Dermis blood vessel endothelial cell (primary cell): ENCODE measurements at regions not wholly inside any gene's neighbourhood (a gene's known extent, or its start where the extent isn't known, plus 50 kb on each side); places are given as distances from the start of the nearest gene placed in this dataset.
"Not testable (repeated sequence)": the region's sequence is repeated elsewhere in the genome, so short reads cannot be mapped to it uniquely, and the experiment has no call there.

Experiments used
- DNase-seq: peaks from one replicate; pipeline ENCODE4 v3.0.0; 2010

GRCh38 chr10:28967031-28967430 is 289.7 kb downstream of the BAMBI start:
- no peak for DNase-seq

- no peak for DNase-seq
Observed at GRCh38 chr10:28969413-28969812, 292.1 kb downstream of the BAMBI start.

- DNase-seq: peak; percentile 36
Observed at GRCh38 chr10:28970231-28970630, 292.9 kb downstream of the BAMBI start.

GRCh38 chr10:28971255-28971654 is 293.9 kb downstream of the BAMBI start:
- no peak for DNase-seq

- no peak for DNase-seq
Observed at GRCh38 chr10:28971764-28972163, 294.4 kb downstream of the BAMBI start.

DNA sequence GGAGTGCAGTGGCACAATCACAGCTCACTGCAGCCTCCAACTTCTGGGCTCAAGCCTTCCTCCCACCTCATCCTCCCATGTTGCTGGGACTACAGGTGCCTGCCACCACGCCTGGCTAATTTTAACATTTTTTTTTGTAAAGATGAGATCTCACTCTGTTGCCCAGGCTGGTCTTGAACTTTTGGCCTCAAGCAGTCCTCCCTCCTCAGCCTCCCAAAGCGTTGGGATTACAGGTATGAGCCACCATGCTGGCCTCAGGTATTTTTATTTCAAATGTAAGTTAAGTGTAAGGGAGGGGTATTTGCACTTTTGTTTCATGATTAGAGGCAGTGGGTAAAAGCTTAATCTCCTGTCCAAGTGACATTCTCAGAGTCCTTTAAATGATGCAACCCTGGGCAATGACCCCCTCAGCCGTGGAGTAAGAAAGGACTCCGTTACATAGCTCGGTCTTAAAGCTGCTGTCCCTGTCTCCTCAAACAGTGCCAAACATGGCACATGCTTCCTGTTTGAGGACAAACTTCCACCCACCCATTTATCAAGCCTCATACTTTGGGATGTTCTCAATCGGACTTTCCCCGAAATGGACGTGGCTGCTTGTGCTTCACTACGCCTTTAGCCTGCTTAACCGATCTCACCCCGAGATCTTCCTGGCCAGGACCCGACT is 296.1 kb downstream of the BAMBI start:
- no peak for DNase-seq

DNA sequence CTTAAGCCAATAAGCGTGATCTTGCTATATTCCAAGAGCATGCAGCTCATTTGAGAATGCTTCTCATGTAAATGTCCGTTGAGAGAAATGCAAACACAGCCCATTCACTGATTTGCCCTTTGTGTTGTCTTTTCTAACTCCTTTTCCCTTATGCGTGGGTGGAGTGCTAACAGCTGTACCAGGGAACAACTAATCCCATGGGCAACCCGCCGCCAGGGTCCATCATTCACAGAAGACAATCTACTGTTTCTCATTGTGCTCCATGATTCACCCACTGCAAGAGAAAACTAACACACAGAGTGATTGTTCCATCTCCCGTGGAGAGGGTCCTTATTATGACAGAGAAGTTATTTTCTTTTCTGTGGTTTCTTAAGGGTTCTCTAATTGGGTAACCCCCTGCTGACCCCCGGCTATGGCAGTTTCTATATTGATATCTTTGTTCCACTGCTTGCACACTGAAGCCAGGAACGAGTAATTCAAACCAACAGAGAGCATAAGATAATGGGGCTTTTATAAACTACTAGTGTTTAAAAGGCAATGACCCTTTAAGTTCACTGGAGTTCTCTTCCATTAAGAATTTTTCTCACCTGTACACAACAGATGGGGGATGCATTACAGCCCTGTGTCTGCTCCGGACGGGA is 298.7 kb downstream of the BAMBI start:
- DNase-seq: no peak

GRCh38 chr10:28977518-28977917 is 300.2 kb downstream of the BAMBI start:
- DNase-seq: no peak

DNA sequence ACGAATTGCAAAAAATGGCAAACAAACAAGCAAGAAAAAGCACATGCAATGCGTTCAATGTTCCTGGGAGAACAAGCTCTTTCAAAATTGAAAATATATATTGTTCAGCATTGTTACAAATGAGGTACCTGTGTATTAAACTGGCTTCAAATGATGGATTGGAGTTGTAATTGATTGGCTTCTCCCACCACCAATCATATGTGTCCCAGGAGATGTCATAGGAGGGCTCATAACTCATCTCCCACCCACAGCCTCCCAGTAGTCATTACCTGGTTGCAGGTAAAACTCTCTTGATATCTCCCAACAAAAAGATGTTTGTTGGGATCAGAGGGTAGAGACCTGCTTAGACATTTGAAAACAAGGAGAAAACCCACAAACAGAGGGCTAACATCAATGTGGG is 302.9 kb downstream of the BAMBI start:
- no peak for DNase-seq

GRCh38 chr10:28981007-28981406 is 303.7 kb downstream of the BAMBI start:
- DNase-seq: no peak

DNA sequence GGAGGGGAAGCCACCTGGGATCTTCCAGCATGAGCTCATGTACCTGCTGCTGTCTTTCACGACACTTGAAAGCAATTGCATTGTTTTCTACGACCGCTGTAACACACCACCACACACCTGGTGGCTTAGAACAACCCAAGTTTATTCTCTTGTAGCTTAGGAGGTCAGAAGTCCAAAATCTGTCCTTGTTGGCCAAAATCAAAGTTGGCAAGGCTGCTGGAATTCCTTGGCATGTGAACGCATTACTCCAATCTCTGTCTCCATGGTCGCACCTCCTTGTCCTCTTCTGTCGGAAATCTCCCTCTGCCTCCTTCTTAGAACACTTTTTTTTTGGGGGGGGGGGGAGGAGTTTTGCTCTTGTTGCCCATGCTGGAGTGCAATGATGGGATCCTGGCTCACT is 305.7 kb downstream of the BAMBI start:
- DNase-seq: no peak

DNA sequence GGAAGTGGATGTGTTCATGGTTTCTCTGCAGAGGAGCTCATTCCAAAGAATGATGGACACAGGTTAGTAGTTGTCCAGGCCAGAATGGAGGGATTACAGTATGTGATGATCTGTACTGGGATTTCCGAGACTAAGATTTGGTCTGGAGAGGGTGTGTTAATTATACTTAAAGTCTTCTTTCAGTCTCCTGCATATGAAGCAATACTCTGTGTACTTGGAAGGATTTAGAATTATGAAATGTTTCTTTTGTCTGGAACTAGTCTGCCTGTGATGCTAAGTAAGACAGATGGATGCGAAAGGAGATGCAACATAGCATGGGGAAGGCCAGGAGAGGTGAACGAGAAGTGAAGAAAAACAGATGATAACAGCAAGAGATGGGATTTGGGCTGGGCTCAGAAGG is 305.1 kb upstream of the LYZL1 start:
- no peak for DNase-seq

DNA sequence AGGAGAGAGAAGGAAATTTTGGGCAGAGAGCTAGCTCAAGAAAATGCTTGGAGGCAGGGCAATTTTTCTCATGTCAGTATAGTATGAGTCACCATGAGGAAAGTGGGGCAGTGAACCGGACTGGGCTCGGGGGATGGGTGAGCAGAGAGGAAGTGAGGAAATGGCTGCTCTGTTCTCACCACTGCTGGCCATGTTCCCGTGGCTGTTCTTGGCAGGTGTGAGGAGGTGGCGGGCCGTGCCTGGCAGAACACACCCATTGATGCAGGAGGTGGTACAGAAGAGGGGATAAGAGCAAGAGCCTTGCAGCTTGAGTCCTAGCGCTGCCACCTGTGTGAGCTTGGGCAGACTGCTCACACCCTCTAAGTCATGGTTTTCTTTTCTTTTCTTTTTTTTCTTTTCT is 304.4 kb upstream of the LYZL1 start:
- peak; percentile 88 for DNase-seq

- DNase-seq: no peak
Observed at GRCh38 chr10:28985137-28985885, 303.6 kb upstream of the LYZL1 start.

GRCh38 chr10:28986117-28986792 is 302.6 kb upstream of the LYZL1 start:
- DNase-seq: no peak

- DNase-seq: no peak
Observed at GRCh38 chr10:28986856-28987255, 302.0 kb upstream of the LYZL1 start.

DNA sequence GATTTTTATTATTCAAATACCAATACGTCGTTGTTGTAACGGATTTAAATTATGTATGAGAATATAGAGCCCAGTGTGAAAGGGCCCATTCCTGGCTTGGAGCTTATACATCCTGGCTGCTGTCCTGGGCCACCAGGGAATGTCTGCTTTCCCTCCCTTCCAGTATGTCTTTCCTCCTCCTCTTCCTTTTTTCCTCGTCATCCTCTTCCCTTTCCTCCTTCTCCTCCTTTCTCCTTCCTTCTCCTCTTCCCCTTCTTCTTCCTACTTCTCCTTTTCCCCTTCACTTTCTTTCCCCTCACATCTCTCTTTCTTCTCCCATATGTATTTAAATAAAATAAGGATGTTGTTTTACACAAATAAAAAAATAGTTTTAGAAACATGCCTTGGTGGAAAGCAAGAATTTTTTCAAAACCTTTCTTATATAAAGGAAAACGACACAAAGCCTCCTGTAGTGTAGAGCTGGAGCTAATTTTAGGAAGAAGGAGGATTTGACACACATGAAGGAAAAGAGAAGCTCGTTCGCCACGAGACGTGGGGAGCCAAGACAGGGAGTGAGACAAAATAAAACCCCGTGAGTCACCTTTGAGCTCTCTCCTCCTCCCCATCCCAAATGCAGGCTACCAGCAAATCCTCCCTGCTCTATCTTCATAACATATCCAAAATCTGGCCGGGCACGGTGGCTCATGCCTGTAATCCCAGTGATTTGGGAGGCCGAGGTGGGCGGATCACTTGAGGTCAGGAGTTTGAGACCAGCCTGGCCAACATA is 301.1 kb upstream of the LYZL1 start:
- no peak for DNase-seq

DNA sequence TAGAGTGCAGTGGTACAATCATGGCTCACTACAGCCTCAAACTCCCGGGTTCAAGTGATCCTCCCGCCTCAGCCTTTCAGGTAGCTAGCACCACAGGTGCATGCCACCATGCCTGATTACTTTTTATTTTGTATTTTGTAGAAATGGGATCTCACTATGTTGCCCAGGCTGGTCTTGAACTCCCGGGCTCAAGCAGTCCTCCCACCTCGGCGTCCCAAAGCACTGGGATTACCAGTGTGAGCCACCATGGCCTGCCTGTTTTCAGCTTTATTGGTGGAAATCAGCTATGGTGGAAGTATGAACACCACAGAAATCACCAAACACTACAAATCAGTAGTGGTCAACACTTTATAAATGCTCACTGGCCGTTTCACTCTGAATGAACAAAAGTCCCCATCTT is 299.9 kb upstream of the LYZL1 start:
- no peak for DNase-seq

DNA sequence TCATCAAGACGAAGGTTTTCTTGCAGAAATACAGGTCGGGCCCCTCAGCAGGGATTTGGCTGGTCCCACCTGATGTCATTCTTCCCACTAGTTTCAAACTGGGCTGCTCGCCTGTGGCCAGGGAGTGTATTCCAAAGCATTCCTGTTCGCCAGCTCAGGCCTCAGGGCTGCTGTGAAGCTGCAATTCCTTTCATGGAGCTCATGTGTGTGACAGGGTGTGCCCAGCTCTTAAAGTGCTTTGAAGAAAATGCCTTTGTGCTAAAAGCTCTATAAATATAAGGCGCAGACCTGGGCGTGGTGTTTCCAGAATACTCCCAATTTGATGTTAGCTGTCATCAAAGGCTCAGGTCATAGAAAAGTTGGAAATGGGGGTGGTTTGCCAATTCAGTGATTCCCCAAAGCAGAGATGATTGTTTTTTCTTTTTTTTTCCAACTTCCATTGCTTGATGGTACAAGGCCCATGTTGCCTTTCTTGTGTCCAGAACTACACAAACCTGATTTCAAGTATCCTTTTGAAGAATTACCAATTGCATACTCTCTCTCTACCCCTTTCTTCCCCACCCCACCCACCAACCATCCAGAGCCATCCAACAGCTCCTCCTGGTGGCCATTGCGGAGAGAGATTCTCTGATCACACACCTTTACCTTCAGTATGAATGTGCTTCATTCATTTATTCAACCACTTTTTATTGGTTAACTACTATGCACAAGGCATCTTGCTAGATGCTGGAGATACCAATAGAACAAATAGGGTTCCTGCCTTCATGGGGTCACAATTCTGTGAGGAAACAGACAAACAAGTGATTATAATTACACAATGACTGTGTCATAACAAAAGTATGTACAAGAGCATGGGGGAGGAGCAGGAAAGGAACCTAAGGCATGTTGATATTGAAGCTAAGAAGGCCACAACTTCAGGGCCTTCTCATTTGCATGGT is 297.3 kb upstream of the LYZL1 start:
- DNase-seq: peak; percentile 69

DNA sequence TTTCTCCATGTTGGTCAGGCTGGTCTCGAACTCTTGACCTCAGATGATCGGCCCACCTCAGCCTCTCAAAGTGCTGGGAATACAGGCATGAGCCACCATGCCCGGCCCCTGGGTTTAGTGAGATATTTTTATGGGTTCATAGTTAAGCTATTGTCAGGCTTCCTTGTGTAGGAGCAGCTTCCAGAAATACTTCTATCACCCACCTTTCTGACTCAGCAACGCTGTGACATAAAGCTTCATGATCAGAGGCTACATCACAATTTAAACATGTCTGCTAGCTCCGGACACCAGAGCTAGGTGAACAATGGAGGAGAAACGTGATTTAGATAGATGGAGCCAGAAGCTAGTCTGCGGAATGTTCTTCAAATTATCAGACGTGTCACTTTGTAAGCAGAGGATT is 295.8 kb upstream of the LYZL1 start:
- no peak for DNase-seq

- no peak for DNase-seq
Observed at GRCh38 chr10:28993861-28994260, 295.0 kb upstream of the LYZL1 start.

DNA sequence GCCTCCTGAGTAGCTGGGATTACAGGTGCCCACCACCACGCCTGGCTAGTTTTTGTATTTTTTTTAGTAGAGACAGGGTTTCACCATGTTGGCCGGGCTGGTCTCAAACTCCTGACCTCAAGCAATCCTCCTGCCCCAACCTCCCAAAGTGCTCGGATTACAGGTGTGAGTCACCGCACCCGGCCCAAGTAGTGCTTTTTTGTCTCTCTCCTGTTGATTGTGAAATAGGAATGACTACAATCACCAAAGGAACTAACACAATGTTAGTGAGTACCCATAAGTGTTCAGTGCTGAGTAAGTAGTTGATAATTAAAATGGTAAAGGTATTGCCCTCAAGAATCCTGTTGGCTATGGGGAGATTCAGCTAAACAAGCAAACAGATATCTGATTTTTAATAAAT is 294.1 kb upstream of the LYZL1 start:
- DNase-seq: not testable (repeated sequence)
